NCI-H82 (cell line): ENCODE measurements at regions not wholly inside any gene's neighbourhood (a gene's known extent, or its start where the extent isn't known, plus 50 kb on each side); places are given as distances from the start of the nearest gene placed in this dataset.
"Not testable (repeated sequence)": the region's sequence is repeated elsewhere in the genome, so short reads cannot be mapped to it uniquely, and the experiment has no call there.

Experiments
- DNase-seq: peaks from one replicate; lab custom pipeline; 2025; lab: John Stamatoyannopoulos, UW

- DNase-seq = no peak
Observed at GRCh38 chr5:152107220-152107619, 182.6 kb upstream of the GLRA1 start.

- DNase-seq = no peak
Observed at GRCh38 chr5:152106571-152106970, 181.9 kb upstream of the GLRA1 start.

- DNase-seq = no peak
Observed at GRCh38 chr5:152105085-152105484, 180.4 kb upstream of the GLRA1 start.

- DNase-seq = no peak
Observed at GRCh38 chr5:152104211-152104610, 179.6 kb upstream of the GLRA1 start.

GRCh38 chr5:152102908-152103307 lies 178.3 kb upstream of the GLRA1 start:
- not testable (repeated sequence) for DNase-seq

- DNase-seq = no peak
Observed at GRCh38 chr5:152102057-152102456, 177.4 kb upstream of the GLRA1 start.

- no peak for DNase-seq
Observed at GRCh38 chr5:152100462-152100861, 175.8 kb upstream of the GLRA1 start.

GRCh38 chr5:152097128-152097527 lies 172.5 kb upstream of the GLRA1 start:
- no peak for DNase-seq

GRCh38 chr5:152094716-152095115 lies 170.1 kb upstream of the GLRA1 start:
- no peak for DNase-seq

- no peak for DNase-seq
Observed at GRCh38 chr5:152094060-152094459, 169.4 kb upstream of the GLRA1 start.

- peak; percentile 22 for DNase-seq
Observed at GRCh38 chr5:152092580-152092979, 167.9 kb upstream of the GLRA1 start.

- DNase-seq = peak; percentile 17
Observed at GRCh38 chr5:152089644-152090043, 165.0 kb upstream of the GLRA1 start.

GRCh38 chr5:152086668-152087067 lies 162.0 kb upstream of the GLRA1 start:
- peak; percentile 88 for DNase-seq

GRCh38 chr5:152084476-152084875 lies 159.8 kb upstream of the GLRA1 start:
- no peak for DNase-seq

- peak; percentile 47 for DNase-seq
Observed at GRCh38 chr5:152083231-152083630, 158.6 kb upstream of the GLRA1 start.

- DNase-seq = peak; percentile 78
Observed at GRCh38 chr5:152072091-152072490, 147.4 kb upstream of the GLRA1 start.

GRCh38 chr5:152070591-152070990 lies 145.9 kb upstream of the GLRA1 start:
- no peak for DNase-seq

GRCh38 chr5:152066784-152067183 lies 142.1 kb upstream of the GLRA1 start:
- no peak for DNase-seq

GRCh38 chr5:152063004-152063403 lies 138.4 kb upstream of the GLRA1 start:
- DNase-seq = no peak

- no peak for DNase-seq
Observed at GRCh38 chr5:152061095-152061494, 136.4 kb upstream of the GLRA1 start.

- no peak for DNase-seq
Observed at GRCh38 chr5:152058267-152058666, 133.6 kb upstream of the GLRA1 start.

GRCh38 chr5:152056931-152057330 lies 132.3 kb upstream of the GLRA1 start:
- no peak for DNase-seq

GRCh38 chr5:152052470-152052869 lies 127.8 kb upstream of the GLRA1 start:
- DNase-seq = no peak

GRCh38 chr5:152051499-152052454 lies 127.1 kb upstream of the GLRA1 start:
- no peak for DNase-seq
